OCI-LY1 (cell line): ENCODE measurements at regions not wholly inside any gene's neighbourhood (a gene's known extent, or its start where the extent isn't known, plus 50 kb on each side); places are given as distances from the start of the nearest gene placed in this dataset.

ENCODE experiments used
- H2AFZ ChIP-seq: fragments of 200-600 bp; sonication (generic), shearing (Covaris generic); 2 replicates; pipeline ENCODE4 v1.6.0; 2014; ENCODE audit warnings: antibody characterized with exemption, mild to moderate bottlenecking, low read length
- H3F3A ChIP-seq: fragments of 200-600 bp; sonication (generic), shearing (Covaris generic); 2 replicates; pipeline ENCODE4 v1.6.0; 2014; ENCODE audit warnings: mild to moderate bottlenecking, antibody characterized with exemption, low read length, moderate library complexity; ENCODE audit not compliant: insufficient read depth
- H3K27ac ChIP-seq: fragments of 200-600 bp; sonication (generic); 2 replicates; pipeline ENCODE4 v1.5.1; 2014; ENCODE audit warnings: low read length, mixed run types, mild to moderate bottlenecking, low read depth; ENCODE audit not compliant: poor library complexity, severe bottlenecking
- H3K27me3 ChIP-seq: fragments of 200-600 bp; sonication (generic); 2 replicates; pipeline ENCODE4 v1.6.0; 2014; ENCODE audit warnings: antibody characterized with exemption, mild to moderate bottlenecking, low read length, moderate library complexity; ENCODE audit not compliant: insufficient read depth
- H3K36me3 ChIP-seq: fragments of 200-600 bp; sonication (generic); 2 replicates; pipeline ENCODE4 v1.6.1; 2014; ENCODE audit warnings: mild to moderate bottlenecking, antibody characterized with exemption, low read length, moderate library complexity, mixed read lengths; ENCODE audit not compliant: insufficient read depth
- H3K4me1 ChIP-seq: fragments of 200-600 bp; sonication (generic); 2 replicates; pipeline ENCODE4 v1.5.1; 2014; ENCODE audit warnings: mild to moderate bottlenecking, low read length, moderate library complexity; ENCODE audit not compliant: insufficient read depth, severe bottlenecking
- H3K4me2 ChIP-seq: fragments of 200-600 bp; sonication (generic), shearing (Covaris generic); 2 replicates; pipeline ENCODE4 v1.6.1; 2014; ENCODE audit warnings: low read length
- H3K4me3 ChIP-seq: fragments of 200-600 bp; sonication (generic); 2 replicates; pipeline ENCODE4 v1.5.1; 2014; ENCODE audit warnings: low read length, low read depth, mild to moderate bottlenecking, mixed read lengths; ENCODE audit not compliant: poor library complexity, severe bottlenecking
- H3K79me2 ChIP-seq: fragments of 200-600 bp; shearing (Covaris generic); 2 replicates; pipeline ENCODE4 v1.6.1; 2016; ENCODE audit warnings: mixed run types, low read length, mixed read lengths; ENCODE audit not compliant: insufficient read depth
- H3K9ac ChIP-seq: fragments of 200-600 bp; sonication (generic), shearing (Covaris generic); 2 replicates; pipeline ENCODE4 v1.6.1; 2014; ENCODE audit warnings: mild to moderate bottlenecking, low read length, mixed read lengths
- H3K9me2 ChIP-seq: fragments of 200-600 bp; sonication (generic), shearing (Covaris generic); 2 replicates; pipeline ENCODE4 v1.6.1; 2014; ENCODE audit warnings: low read depth, mild to moderate bottlenecking, low read length, mixed read lengths
- H3K9me3 ChIP-seq: fragments of 200-600 bp; shearing (Covaris generic); 2 replicates; pipeline ENCODE4 v1.6.1; 2014; ENCODE audit warnings: low read length, mixed read lengths
- H4K20me1 ChIP-seq: fragments of 200-600 bp; sonication (generic), shearing (Covaris generic); 2 replicates; pipeline ENCODE4 v1.6.0; 2016; ENCODE audit warnings: mild to moderate bottlenecking, low read length; ENCODE audit not compliant: insufficient read depth
- CTCF ChIP-seq: fragments of 200-600 bp; sonication (generic), shearing (Covaris generic); IDR thresholded peaks from 2 replicates; pipeline ENCODE4 v1.5.1; 2017; ENCODE audit warnings: mild to moderate bottlenecking, antibody characterized with exemption, low read length, moderate library complexity, mixed read lengths
- EZH2 ChIP-seq: fragments of 200-600 bp; sonication (generic), shearing (Covaris generic); IDR thresholded peaks from 2 replicates; pipeline ENCODE4 v1.8.0; 2017; ENCODE audit warnings: borderline replicate concordance, mixed run types, mild to moderate bottlenecking, antibody characterized with exemption, low read length, moderate library complexity, mixed read lengths

DNA sequence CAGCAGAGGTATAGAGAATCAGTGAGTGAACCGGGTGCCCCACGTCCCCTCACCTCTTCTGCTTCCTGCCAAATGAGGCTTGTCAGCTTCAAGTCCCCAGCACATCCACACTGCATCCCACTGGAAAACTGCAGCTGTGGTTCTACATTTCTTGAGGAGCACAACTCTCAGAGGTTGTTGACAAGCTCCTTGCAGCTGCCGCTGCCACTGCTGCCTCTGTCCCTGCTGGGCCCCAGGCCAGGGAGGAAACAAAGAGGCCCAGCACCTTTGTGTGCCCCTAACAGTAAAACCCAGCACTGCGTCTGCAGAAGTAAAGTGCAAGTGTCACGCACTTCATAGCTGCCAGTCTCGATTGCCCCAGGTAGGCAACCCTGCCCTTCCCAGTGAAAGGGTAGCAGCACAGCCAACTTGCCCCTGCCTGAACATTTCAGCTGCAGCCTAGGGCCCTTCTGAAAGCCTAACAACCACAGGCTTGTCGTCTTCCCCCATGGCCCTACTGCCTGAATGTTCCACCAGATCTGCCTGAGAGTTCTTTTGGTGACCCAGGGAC, 1162.1 kb upstream of the USP15 start:
- Histone ChIP-seq H3K4me2 (no peak overlapping the region), H2AFZ (no peak overlapping the region), H3K9ac (no peak overlapping the region), H3K4me3 (no peak overlapping the region), H3K9me2 (no peaks in the 10 kb centered on the region), H3K9me3 (no peaks in the 10 kb centered on the region), H3K27me3 (no peaks in the 10 kb centered on the region), H3K79me2 (no peaks in the 10 kb centered on the region), H3K27ac (no peak overlapping the region), H3K36me3 (no peaks in the 10 kb centered on the region), H3F3A (no peaks in the 10 kb centered on the region), H3K4me1 (no peaks in the 10 kb centered on the region), H4K20me1 (no peaks in the 10 kb centered on the region)
- no peak for TF ChIP-seq EZH2
- TF ChIP-seq CTCF, result no peak

- Histone ChIP-seq H3K27ac (no peak overlapping the region), H3K36me3 (no peaks in the 10 kb centered on the region), H3K9me2 (no peaks in the 10 kb centered on the region), H2AFZ (no peak overlapping the region), H3K79me2 (no peaks in the 10 kb centered on the region), H3K4me2 (no peak overlapping the region), H3K9ac (no peak overlapping the region), H4K20me1 (no peaks in the 10 kb centered on the region), H3K9me3 (no peaks in the 10 kb centered on the region), H3F3A (no peaks in the 10 kb centered on the region), H3K4me3 (no peak overlapping the region), H3K4me1 (no peaks in the 10 kb centered on the region), H3K27me3 (no peaks in the 10 kb centered on the region)
- TF ChIP-seq CTCF (no peak), EZH2 (no peak)
These were observed 1153.1 kb upstream of the USP15 start for GRCh38 chr12:61107118-61107517.

- H3K36me3 ChIP-seq, result no peaks in the 10 kb centered on the region
- H3K4me3 ChIP-seq, result no peak overlapping the region
- H3K9ac ChIP-seq, result no peak overlapping the region
- no peaks in the 10 kb centered on the region for H3K27me3 ChIP-seq
- TF ChIP-seq CTCF (no peak), EZH2 (no peak)
- H2AFZ ChIP-seq, result no peak overlapping the region
- no peaks in the 10 kb centered on the region for H3K79me2 ChIP-seq
- H3K9me3 ChIP-seq, result no peaks in the 10 kb centered on the region
- no peaks in the 10 kb centered on the region for H3K9me2 ChIP-seq
- H3K27ac ChIP-seq, result no peak overlapping the region
- no peaks in the 10 kb centered on the region for H4K20me1 ChIP-seq
- no peaks in the 10 kb centered on the region for H3K4me1 ChIP-seq
- no peak overlapping the region for H3K4me2 ChIP-seq
- H3F3A ChIP-seq, result no peaks in the 10 kb centered on the region
These were observed 1149.0 kb upstream of the USP15 start for GRCh38 chr12:61111218-61111617.
